ENCODE measurements at regions not wholly inside any gene's neighbourhood (a gene's known extent, or its start where the extent isn't known, plus 50 kb on each side); places are given as distances from the start of the nearest gene placed in this dataset.
"Not testable (repeated sequence)": the region's sequence is repeated elsewhere in the genome, so short reads cannot be mapped to it uniquely, and the experiment has no call there.

GRCh38 chr1:65584399-65584798, 163.9 kb downstream of the LEPR start:
- peaks cover 7% of the 10 kb centered on the region for H3K9me3 Mint-ChIP-seq
- DNase-seq (ENCODE audit: low spot score) (no peak), ATAC-seq (no peak)
- H3K36me3 Mint-ChIP-seq = no peaks in the 10 kb centered on the region
- peaks cover 0 to 2% of the 10 kb centered on the region in 2 donors for H3K27me3 Mint-ChIP-seq
- H3K27ac Mint-ChIP-seq = no peak overlapping the region
- H3K4me3 Mint-ChIP-seq = no peak overlapping the region
- no peaks in the 10 kb centered on the region for H3K4me1 Mint-ChIP-seq (ENCODE audit: low read depth in 2 of 2)

GRCh38 chr1:65590279-65590678, 169.8 kb downstream of the LEPR start:
- Mint-ChIP-seq H3K4me1 (ENCODE audit: low read depth in 2 of 2) (no peaks in the 10 kb centered on the region), H3K4me3 (no peak overlapping the region), H3K27me3 (no peaks in the 10 kb centered on the region), H3K9me3 (peaks cover 4% of the 10 kb centered on the region), H3K36me3 (no peaks in the 10 kb centered on the region), H3K27ac (no peak overlapping the region)
- DNase-seq (ENCODE audit: low spot score) = no peak
- ATAC-seq = no peak

DNA sequence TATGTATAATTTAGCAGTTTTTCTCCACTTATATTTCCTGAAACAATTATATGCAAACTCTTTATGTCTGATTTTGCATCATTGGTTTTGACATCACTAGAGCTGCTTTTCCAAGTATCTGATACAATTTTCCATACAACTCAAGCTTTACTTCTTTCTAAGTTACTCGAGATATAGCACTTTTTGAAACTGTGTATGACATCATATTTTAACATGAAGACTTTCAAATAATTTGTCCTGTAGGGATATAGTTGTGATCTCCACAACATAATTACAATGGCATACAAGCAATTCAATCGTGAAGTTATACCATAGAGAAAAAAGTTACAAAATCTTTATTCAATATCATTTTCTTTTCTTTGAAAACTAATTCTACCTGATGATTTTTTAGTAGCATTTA, 173.0 kb downstream of the LEPR start:
- H3K4me3 Mint-ChIP-seq = no peak overlapping the region
- no peaks in the 10 kb centered on the region for H3K36me3 Mint-ChIP-seq
- no peaks in the 10 kb centered on the region for H3K4me1 Mint-ChIP-seq (ENCODE audit: low read depth in 2 of 2)
- H3K27me3 Mint-ChIP-seq = no peaks in the 10 kb centered on the region
- H3K9me3 Mint-ChIP-seq = peaks cover 4% of the 10 kb centered on the region
- DNase-seq (ENCODE audit: low spot score) (no peak), ATAC-seq (no peak)
- H3K27ac Mint-ChIP-seq = no peak overlapping the region

DNA sequence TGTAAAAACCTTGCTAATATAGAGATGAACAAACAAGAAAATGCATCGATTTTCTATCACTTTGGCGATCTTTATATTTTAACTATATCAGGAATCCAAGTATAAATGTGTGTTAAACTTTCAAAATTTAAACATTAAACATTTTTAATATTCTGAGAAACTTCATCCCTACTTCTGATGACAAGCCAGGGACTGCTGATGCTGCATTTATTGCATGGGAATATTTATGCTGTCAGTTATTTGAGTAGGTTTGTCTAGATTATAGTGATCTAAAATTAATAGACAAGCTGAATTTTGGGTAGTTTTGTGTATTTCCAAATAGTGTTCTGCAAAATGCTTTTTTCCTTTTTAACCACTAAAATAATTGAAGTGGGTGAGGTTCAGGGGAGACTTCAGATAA, 175.3 kb downstream of the LEPR start:
- Mint-ChIP-seq H3K36me3 (no peaks in the 10 kb centered on the region), H3K4me1 (ENCODE audit: low read depth in 2 of 2) (no peaks in the 10 kb centered on the region), H3K9me3 (peaks cover under 1% of the 10 kb centered on the region), H3K27ac (no peak overlapping the region), H3K27me3 (no peaks in the 10 kb centered on the region), H3K4me3 (no peak overlapping the region)
- DNase-seq (ENCODE audit: low spot score) = no peak
- ATAC-seq = no peak

GRCh38 chr1:65596768-65597167, 176.3 kb downstream of the LEPR start:
- H3K36me3 Mint-ChIP-seq = no peaks in the 10 kb centered on the region
- H3K4me1 Mint-ChIP-seq (ENCODE audit: low read depth in 2 of 2) = no peaks in the 10 kb centered on the region
- no peaks in the 10 kb centered on the region for H3K27me3 Mint-ChIP-seq
- H3K9me3 Mint-ChIP-seq = no peaks in the 10 kb centered on the region
- no peak overlapping the region for H3K27ac Mint-ChIP-seq
- ATAC-seq (no peak), DNase-seq (ENCODE audit: low spot score) (no peak)
- no peak overlapping the region for H3K4me3 Mint-ChIP-seq

DNA sequence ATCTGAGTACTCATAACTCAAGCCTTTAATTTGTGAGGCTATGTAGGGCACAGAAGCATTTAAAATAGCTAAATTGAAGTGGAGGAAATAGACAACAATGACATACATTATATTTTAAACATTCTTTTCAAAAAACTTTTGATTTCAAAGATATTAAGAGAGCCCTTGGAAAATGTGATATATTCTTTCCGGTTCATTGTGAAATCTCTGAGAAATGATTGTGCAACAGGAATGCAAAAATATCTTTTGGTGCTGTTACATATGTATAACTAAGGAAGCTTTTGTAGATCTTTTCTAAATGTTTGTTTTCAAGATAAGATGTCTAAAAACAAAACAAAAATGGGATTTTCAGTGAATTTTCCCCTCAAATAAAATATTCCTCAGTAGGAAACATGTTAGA, 185.2 kb downstream of the LEPR start:
- ATAC-seq (no peak), DNase-seq (ENCODE audit: low spot score) (no peak)
- Mint-ChIP-seq H3K27ac (no peak overlapping the region), H3K4me3 (no peak overlapping the region), H3K4me1 (ENCODE audit: low read depth in 2 of 2) (no peaks in the 10 kb centered on the region), H3K27me3 (no peaks in the 10 kb centered on the region), H3K9me3 (no peaks in the 10 kb centered on the region), H3K36me3 (no peaks in the 10 kb centered on the region)

GRCh38 chr1:65606426-65606825, 186.0 kb downstream of the LEPR start:
- Mint-ChIP-seq H3K9me3 (no peaks in the 10 kb centered on the region), H3K27ac (no peak overlapping the region), H3K27me3 (no peaks in the 10 kb centered on the region), H3K4me3 (no peak overlapping the region), H3K36me3 (no peaks in the 10 kb centered on the region), H3K4me1 (ENCODE audit: low read depth in 2 of 2) (no peaks in the 10 kb centered on the region)
- ATAC-seq (no peak), DNase-seq (ENCODE audit: low spot score) (no peak)

- Mint-ChIP-seq H3K27ac (no peak overlapping the region), H3K4me3 (no peak overlapping the region), H3K36me3 (peaks cover 4% of the 10 kb centered on the region), H3K9me3 (no peaks in the 10 kb centered on the region), H3K4me1 (ENCODE audit: low read depth in 2 of 2) (peaks cover 6 to 9% of the 10 kb centered on the region in 2 donors), H3K27me3 (no peaks in the 10 kb centered on the region)
- DNase-seq (ENCODE audit: low spot score) = no peak
- no peak for ATAC-seq
Observed at GRCh38 chr1:65613884-65614283, 178.8 kb upstream of the PDE4B start.

GRCh38 chr1:65615859-65616258, 176.8 kb upstream of the PDE4B start:
- Mint-ChIP-seq H3K4me3 (no peak overlapping the region), H3K4me1 (ENCODE audit: low read depth in 2 of 2) (peaks cover 6 to 9% of the 10 kb centered on the region in 2 donors), H3K27me3 (no peaks in the 10 kb centered on the region), H3K9me3 (no peaks in the 10 kb centered on the region), H3K27ac (no peak overlapping the region), H3K36me3 (peaks cover 8% of the 10 kb centered on the region)
- DNase-seq (ENCODE audit: low spot score) = no peak
- no peak for ATAC-seq

DNA sequence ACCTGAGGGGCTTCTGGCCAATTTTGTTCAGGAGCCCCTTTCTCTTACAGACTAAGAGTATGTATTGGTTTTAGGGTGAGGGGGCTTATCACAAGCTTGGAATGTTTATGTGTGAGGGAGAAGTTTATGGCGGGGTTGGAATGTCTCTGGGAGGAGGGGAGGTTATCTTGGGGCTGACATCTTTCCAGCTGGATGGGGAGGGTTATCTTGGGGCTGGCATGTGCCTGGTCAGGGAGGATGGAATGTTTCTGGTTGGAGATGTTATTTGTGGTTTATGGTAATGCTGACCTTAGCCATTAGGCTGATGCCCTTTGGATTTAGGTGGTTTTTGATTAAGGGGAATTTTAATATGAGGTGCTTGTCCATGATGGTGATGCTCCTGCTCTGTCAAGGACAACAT, 171.0 kb upstream of the PDE4B start:
- not testable (repeated sequence) for DNase-seq (ENCODE audit: low spot score); H3K4me3 Mint-ChIP-seq; H3K4me1 Mint-ChIP-seq (ENCODE audit: low read depth in 2 of 2); H3K36me3 Mint-ChIP-seq; ATAC-seq; H3K9me3 Mint-ChIP-seq; H3K27ac Mint-ChIP-seq; H3K27me3 Mint-ChIP-seq

DNA sequence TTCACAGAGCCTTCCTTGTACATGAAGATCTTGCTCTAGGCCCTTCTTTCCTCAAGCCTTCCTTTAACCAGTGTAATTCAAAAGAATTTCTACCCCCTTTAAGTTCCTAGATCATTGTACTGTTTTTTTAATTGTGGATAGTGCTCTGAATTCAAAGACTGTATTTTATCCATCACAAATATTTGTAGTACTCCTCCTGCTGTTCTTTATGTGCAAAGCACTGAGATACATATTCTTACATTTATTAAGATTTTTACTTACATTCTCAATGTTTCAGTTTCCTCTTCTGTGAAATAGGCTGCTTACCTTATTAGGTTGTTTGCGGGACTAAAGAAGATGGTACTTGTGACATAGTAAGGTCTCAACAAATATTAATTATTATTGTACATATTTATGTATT, 168.8 kb upstream of the PDE4B start:
- no peak for ATAC-seq
- Mint-ChIP-seq H3K27me3 (no peaks in the 10 kb centered on the region), H3K4me1 (ENCODE audit: low read depth in 2 of 2) (peaks cover 0 to 3% of the 10 kb centered on the region in 2 donors), H3K36me3 (peaks cover 4% of the 10 kb centered on the region), H3K4me3 (no peak overlapping the region), H3K27ac (no peak overlapping the region), H3K9me3 (no peaks in the 10 kb centered on the region)
- no peak for DNase-seq (ENCODE audit: low spot score)

DNA sequence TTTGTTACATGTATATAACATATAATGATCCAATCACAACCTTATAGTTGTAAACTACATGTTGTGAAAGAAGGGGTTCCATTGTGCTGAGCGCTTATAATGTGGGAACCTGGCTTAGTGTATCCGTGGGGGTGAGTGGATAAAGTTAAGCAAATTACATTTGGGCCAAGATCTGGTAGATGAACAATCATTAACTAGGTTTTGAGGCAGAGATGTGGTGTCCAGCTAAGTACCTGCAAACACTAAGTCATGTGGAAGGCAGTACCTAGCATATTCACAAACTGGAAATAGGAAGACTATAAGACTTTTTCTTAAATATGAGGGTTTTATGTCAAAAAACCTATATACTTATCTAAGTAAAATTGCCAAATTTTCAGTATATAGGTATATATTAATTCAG, 167.2 kb upstream of the PDE4B start:
- H3K4me3 Mint-ChIP-seq = no peak overlapping the region
- peaks cover 0 to 3% of the 10 kb centered on the region in 2 donors for H3K4me1 Mint-ChIP-seq (ENCODE audit: low read depth in 2 of 2)
- H3K36me3 Mint-ChIP-seq = peaks cover 4% of the 10 kb centered on the region
- DNase-seq (ENCODE audit: low spot score) (no peak), ATAC-seq (no peak)
- H3K27ac Mint-ChIP-seq = no peak overlapping the region
- H3K27me3 Mint-ChIP-seq = peaks cover 2 to 4% of the 10 kb centered on the region in 2 donors
- H3K9me3 Mint-ChIP-seq = no peaks in the 10 kb centered on the region

GRCh38 chr1:65626003-65626402, 166.7 kb upstream of the PDE4B start:
- ATAC-seq = no peak

DNA sequence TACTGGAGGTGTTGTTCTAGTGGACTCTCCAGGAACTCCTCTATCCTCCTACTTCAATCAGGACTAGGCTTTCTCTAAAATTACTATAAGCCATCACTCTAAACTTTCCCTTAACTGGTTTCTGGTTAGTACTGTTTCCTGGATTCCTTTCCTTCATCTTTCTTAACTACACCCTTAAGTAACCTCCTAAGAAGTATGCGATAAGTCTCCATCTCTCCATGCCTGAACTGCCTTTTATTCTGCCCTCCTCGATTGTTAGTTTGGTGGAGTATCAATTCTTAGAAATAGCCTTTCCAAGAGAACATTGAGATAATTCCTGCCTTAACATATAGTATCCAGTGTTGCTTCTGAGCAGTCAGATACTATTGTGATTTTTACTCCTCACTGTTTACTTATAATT, 162.9 kb upstream of the PDE4B start:
- Mint-ChIP-seq H3K4me1 (ENCODE audit: low read depth in 2 of 2) (no peaks in the 10 kb centered on the region), H3K27me3 (peaks cover 5 to 7% of the 10 kb centered on the region in 2 donors), H3K4me3 (no peak overlapping the region), H3K9me3 (no peaks in the 10 kb centered on the region), H3K36me3 (no peaks in the 10 kb centered on the region), H3K27ac (no peak overlapping the region)
- DNase-seq (ENCODE audit: low spot score) (no peak), ATAC-seq (no peak)

More at GRCh38 chr1:65626003-65626402, 166.7 kb upstream of the PDE4B start:
- Mint-ChIP-seq H3K4me3 (no peak overlapping the region), H3K4me1 (ENCODE audit: low read depth in 2 of 2) (peaks cover 0 to 3% of the 10 kb centered on the region in 2 donors), H3K36me3 (no peaks in the 10 kb centered on the region), H3K9me3 (no peaks in the 10 kb centered on the region), H3K27me3 (peaks cover 4 to 5% of the 10 kb centered on the region in 2 donors), H3K27ac (no peak overlapping the region)
- no peak for DNase-seq (ENCODE audit: low spot score)

GRCh38 chr1:65630855-65631254, 161.8 kb upstream of the PDE4B start:
- Mint-ChIP-seq H3K27me3 (peaks cover 5 to 7% of the 10 kb centered on the region in 2 donors), H3K27ac (no peak overlapping the region), H3K4me1 (ENCODE audit: low read depth in 2 of 2) (no peaks in the 10 kb centered on the region), H3K9me3 (no peaks in the 10 kb centered on the region), H3K4me3 (no peak overlapping the region), H3K36me3 (no peaks in the 10 kb centered on the region)
- DNase-seq (ENCODE audit: low spot score) (no peak), ATAC-seq (no peak)
